ENCODE measurements at regions not wholly inside any gene's neighbourhood (a gene's known extent, or its start where the extent isn't known, plus 50 kb on each side); places are given as distances from the start of the nearest gene placed in this dataset.
"Not testable (repeated sequence)": the region's sequence is repeated elsewhere in the genome, so short reads cannot be mapped to it uniquely, and the experiment has no call there.

DNA sequence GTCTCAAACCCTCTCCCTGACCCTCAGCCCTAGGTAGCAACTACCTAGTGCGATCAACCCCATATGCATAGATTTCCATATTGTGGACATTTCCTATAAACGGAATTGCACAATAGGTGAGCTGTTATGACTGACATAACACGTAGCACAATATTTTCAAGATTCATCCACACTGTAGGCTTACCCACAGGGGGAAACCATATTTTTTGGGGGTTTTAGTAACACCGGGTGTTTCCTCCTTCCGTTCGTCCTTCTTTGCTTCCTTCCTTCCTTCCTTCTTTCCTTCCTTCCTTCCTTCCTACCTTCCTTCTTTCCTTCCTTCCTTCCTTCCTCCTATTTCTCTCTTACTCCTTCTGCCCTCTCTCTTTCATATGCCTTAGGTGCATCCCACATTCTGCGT, 524.2 kb downstream of the CWH43 start:
- not testable (repeated sequence) for TF ChIP-seq CTCF (IDR thresholded peaks at IDR 0.05); POLR2A (IDR thresholded peaks at IDR 0.05); POLR2AphosphoS5 (IDR thresholded peaks at IDR 0.05; ENCODE audit: insufficient read depth in 1 of 2, low read depth in 1 of 2)

Measured in vagina (tissue), 2 donors.